ENCODE measurements at regions not wholly inside any gene's neighbourhood (a gene's known extent, or its start where the extent isn't known, plus 50 kb on each side); places are given as distances from the start of the nearest gene placed in this dataset.

- DNase-seq (ENCODE audit: low read depth), result peak; percentile 86
These were observed 198.6 kb downstream of the TLE1 start for GRCh38 chr9:81490605-81491331.

GRCh38 chr9:81489046-81489445, 200.3 kb downstream of the TLE1 start:
- no peak for DNase-seq (ENCODE audit: low read depth)

- DNase-seq (ENCODE audit: low read depth), result no peak
These were observed 208.3 kb downstream of the TLE1 start for GRCh38 chr9:81480828-81481604.

GRCh38 chr9:81479573-81479972, 209.8 kb downstream of the TLE1 start:
- no peak for DNase-seq (ENCODE audit: low read depth)

GRCh38 chr9:81477669-81478068, 211.7 kb downstream of the TLE1 start:
- no peak for DNase-seq (ENCODE audit: low read depth)

- DNase-seq (ENCODE audit: low read depth), result no peak
These were observed 212.4 kb downstream of the TLE1 start for GRCh38 chr9:81476813-81477490.

GRCh38 chr9:81474792-81475191, 214.6 kb downstream of the TLE1 start:
- no peak for DNase-seq (ENCODE audit: low read depth)

- DNase-seq (ENCODE audit: low read depth), result no peak
These were observed 215.2 kb downstream of the TLE1 start for GRCh38 chr9:81474125-81474524.

GRCh38 chr9:81473708-81474107, 215.6 kb downstream of the TLE1 start:
- DNase-seq (ENCODE audit: low read depth), result no peak

- DNase-seq (ENCODE audit: low read depth), result no peak
These were observed 216.1 kb downstream of the TLE1 start for GRCh38 chr9:81473206-81473605.

GRCh38 chr9:81472701-81473100, 216.6 kb downstream of the TLE1 start:
- no peak for DNase-seq (ENCODE audit: low read depth)

- DNase-seq (ENCODE audit: low read depth), result no peak
These were observed 218.5 kb downstream of the TLE1 start for GRCh38 chr9:81470864-81471263.

GRCh38 chr9:81468084-81468595, 221.2 kb downstream of the TLE1 start:
- no peak for DNase-seq (ENCODE audit: low read depth)

GRCh38 chr9:81466981-81467380, 222.4 kb downstream of the TLE1 start:
- no peak for DNase-seq (ENCODE audit: low read depth)

- DNase-seq (ENCODE audit: low read depth), result no peak
These were observed 223.8 kb downstream of the TLE1 start for GRCh38 chr9:81465468-81466011.

- no peak for DNase-seq (ENCODE audit: low read depth)
These were observed 226.5 kb downstream of the TLE1 start for GRCh38 chr9:81462801-81463200.

- no peak for DNase-seq (ENCODE audit: low read depth)
These were observed 228.2 kb downstream of the TLE1 start for GRCh38 chr9:81461196-81461595.

GRCh38 chr9:81460693-81461092, 228.7 kb downstream of the TLE1 start:
- DNase-seq (ENCODE audit: low read depth), result no peak

GRCh38 chr9:81459591-81459990, 229.8 kb downstream of the TLE1 start:
- no peak for DNase-seq (ENCODE audit: low read depth)

- DNase-seq (ENCODE audit: low read depth), result peak; percentile 48
These were observed 232.8 kb downstream of the TLE1 start for GRCh38 chr9:81456431-81457006.

- DNase-seq (ENCODE audit: low read depth), result no peak
These were observed 233.7 kb downstream of the TLE1 start for GRCh38 chr9:81455462-81456219.
